ENCODE measurements at regions not wholly inside any gene's neighbourhood (a gene's known extent, or its start where the extent isn't known, plus 50 kb on each side); places are given as distances from the start of the nearest gene placed in this dataset.
"Not testable (repeated sequence)": the region's sequence is repeated elsewhere in the genome, so short reads cannot be mapped to it uniquely, and the experiment has no call there.

DNA sequence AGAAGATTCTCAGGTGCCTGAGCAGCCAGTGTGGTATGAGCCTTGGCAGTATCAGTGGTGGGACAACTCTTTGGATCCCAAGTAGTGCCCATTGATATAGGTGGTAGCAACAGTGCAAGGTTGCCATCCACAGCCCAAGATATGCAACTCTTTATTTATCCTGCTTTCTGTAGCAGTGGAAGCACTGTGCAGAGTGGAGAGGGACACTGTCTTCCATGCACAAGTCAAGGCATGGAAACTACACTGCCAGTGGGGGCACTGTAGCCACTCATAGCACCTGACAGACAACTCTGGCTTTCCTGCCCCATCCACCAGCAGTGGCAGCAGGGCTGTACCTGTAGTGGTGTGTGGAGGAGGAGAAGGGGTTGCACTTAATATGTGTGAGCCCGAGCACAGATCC is 409.6 kb upstream of the TMEFF2 start:
- FAIRE-seq (no peak), DNase-seq (ENCODE audit: insufficient read length) (no peak)
- TF ChIP-seq POLR2A (IDR thresholded peaks at IDR 0.05; ENCODE audit: low read depth, low read length): no peak
- no peak for TF ChIP-seq POLR2AphosphoS5 (IDR thresholded peaks at IDR 0.05; ENCODE audit: low read depth, low read length)

- DNase-seq (ENCODE audit: insufficient read length); FAIRE-seq: not testable (repeated sequence)
Observed at GRCh38 chr2:192598649-192599048, 403.9 kb upstream of the TMEFF2 start.

GRCh38 chr2:192593561-192593960 is 398.8 kb upstream of the TMEFF2 start:
- DNase-seq (ENCODE audit: insufficient read length): no peak
- no peak for FAIRE-seq
- TF ChIP-seq TAF1 (IDR thresholded peaks at IDR 0.05; ENCODE audit: borderline replicate concordance, low read depth, low read length) (no peak), POLR2A (IDR thresholded peaks at IDR 0.05; ENCODE audit: low read depth, low read length) (no peak), POLR2AphosphoS5 (IDR thresholded peaks at IDR 0.05; ENCODE audit: low read depth, low read length) (no peak)

DNA sequence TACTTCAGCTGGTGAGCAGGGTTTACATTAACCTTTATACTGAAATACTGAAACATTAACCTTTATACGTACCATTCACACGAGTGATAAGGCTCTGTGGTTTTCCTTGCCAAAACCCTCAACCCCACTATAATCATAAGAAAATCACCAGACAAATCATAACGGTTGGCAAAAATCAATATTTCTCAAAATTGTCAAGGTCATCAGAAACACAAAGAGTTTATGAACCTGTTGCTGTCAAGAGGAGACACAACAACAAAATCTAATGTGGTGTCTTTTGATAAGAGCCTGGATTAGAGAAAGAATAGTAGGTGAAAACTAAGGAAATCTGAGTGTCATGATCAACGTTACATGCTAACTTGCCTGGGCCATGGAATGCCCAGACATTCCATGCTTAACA is 396.9 kb upstream of the TMEFF2 start:
- FAIRE-seq (no peak), DNase-seq (ENCODE audit: insufficient read length) (no peak)
- TF ChIP-seq TAF1 (IDR thresholded peaks at IDR 0.05; ENCODE audit: borderline replicate concordance, low read depth, low read length) (no peak), POLR2AphosphoS5 (IDR thresholded peaks at IDR 0.05; ENCODE audit: low read depth, low read length) (no peak), POLR2A (IDR thresholded peaks at IDR 0.05; ENCODE audit: low read depth, low read length) (no peak)

- FAIRE-seq (no peak), DNase-seq (ENCODE audit: insufficient read length) (no peak)
- TF ChIP-seq POLR2AphosphoS5 (IDR thresholded peaks at IDR 0.05; ENCODE audit: low read depth, low read length) (no peak), POLR2A (IDR thresholded peaks at IDR 0.05; ENCODE audit: low read depth, low read length) (no peak), TAF1 (IDR thresholded peaks at IDR 0.05; ENCODE audit: borderline replicate concordance, low read depth, low read length) (no peak)
Observed at GRCh38 chr2:192585418-192585817, 390.7 kb upstream of the TMEFF2 start.

GRCh38 chr2:192584976-192585375 is 390.2 kb upstream of the TMEFF2 start:
- no peak for DNase-seq (ENCODE audit: insufficient read length)
- FAIRE-seq: no peak
- no peak for TF ChIP-seq TAF1 (IDR thresholded peaks at IDR 0.05; ENCODE audit: borderline replicate concordance, low read depth, low read length)
- no peak for TF ChIP-seq POLR2AphosphoS5 (IDR thresholded peaks at IDR 0.05; ENCODE audit: low read depth, low read length)
- no peak for TF ChIP-seq POLR2A (IDR thresholded peaks at IDR 0.05; ENCODE audit: low read depth, low read length)

DNA sequence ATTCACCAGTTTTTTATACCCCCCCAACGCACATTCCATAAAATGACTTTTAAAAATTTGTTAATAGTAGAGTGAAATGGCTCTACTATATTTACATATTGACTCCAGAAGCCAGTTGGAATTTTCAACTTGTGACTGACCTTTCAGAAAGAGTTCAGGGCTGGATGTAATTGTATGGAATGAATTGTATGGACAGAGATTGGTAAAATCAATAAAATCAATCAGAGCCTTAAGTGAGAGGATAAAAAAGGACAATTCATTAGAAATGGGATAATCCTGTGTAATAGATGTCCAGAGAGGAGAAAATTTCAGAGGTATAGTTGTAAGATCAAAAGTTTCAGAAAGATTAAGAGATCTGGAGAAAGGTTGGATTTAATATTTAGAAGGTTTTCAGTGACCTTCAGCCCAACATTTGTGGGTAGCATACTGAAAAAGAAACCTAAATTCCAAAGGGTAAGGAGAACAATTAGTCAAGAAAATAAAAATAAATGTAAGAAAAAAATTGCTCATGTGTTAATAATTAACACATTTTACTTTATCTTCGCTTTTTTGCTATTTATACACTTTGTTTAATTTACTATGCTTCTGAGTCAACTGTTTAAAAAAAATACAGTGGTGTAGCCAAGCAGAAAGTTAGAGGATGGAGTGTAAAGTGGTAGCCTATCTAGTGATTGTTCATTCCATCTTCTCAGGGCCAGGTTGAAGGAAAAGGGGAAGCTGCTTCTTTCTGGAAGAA is 385.4 kb upstream of the TMEFF2 start:
- TF ChIP-seq POLR2AphosphoS5 (IDR thresholded peaks at IDR 0.05; ENCODE audit: low read depth, low read length): no peak
- no peak for TF ChIP-seq TAF1 (IDR thresholded peaks at IDR 0.05; ENCODE audit: borderline replicate concordance, low read depth, low read length)
- TF ChIP-seq POLR2A (IDR thresholded peaks at IDR 0.05; ENCODE audit: low read depth, low read length): no peak
- FAIRE-seq (no peak), DNase-seq (ENCODE audit: insufficient read length) (no peak)

DNA sequence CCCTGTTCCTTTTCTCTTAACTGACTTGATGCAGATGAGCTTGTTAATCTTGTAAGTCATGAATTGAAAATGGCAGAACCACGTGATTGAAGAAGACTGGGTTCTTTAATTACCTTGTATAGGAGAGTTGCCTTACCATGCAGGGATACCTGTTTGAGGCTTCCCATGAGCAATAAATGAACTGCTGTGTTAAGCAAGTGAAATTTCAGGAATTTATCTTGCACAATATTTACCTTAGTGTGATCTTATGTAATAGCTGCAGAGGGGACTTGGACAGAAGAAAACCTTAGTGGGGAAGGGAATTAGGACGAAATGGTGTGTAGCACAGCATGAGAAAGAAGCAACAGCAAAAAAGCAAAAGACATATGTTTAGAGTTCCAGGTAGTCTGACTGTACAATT is 384.0 kb upstream of the TMEFF2 start:
- FAIRE-seq (no peak), DNase-seq (ENCODE audit: insufficient read length) (no peak)
- TF ChIP-seq POLR2AphosphoS5 (IDR thresholded peaks at IDR 0.05; ENCODE audit: low read depth, low read length): no peak
- no peak for TF ChIP-seq POLR2A (IDR thresholded peaks at IDR 0.05; ENCODE audit: low read depth, low read length)
- TF ChIP-seq TAF1 (IDR thresholded peaks at IDR 0.05; ENCODE audit: borderline replicate concordance, low read depth, low read length): no peak

DNA sequence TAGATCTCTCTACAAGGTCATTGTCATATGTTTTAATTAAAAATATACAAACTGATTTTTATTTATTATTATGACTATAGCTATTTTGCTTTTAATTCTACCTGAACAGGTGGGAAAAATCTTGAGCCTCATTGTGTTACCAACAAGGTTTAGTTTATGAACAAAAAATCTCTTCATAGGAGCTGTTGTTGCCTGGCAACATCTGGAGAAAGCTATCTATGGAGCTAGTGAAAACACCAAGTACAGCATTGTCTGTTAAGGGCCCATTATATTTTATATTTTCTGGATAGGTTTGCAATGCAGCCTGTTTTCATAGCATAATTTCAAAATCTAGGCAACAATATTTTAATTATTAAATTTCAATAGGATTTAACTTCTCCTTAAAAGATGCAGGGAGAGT is 383.0 kb upstream of the TMEFF2 start:
- TF ChIP-seq POLR2A (IDR thresholded peaks at IDR 0.05; ENCODE audit: low read depth, low read length) (no peak), POLR2AphosphoS5 (IDR thresholded peaks at IDR 0.05; ENCODE audit: low read depth, low read length) (no peak), TAF1 (IDR thresholded peaks at IDR 0.05; ENCODE audit: borderline replicate concordance, low read depth, low read length) (no peak)
- DNase-seq (ENCODE audit: insufficient read length) (no peak), FAIRE-seq (no peak)

DNA sequence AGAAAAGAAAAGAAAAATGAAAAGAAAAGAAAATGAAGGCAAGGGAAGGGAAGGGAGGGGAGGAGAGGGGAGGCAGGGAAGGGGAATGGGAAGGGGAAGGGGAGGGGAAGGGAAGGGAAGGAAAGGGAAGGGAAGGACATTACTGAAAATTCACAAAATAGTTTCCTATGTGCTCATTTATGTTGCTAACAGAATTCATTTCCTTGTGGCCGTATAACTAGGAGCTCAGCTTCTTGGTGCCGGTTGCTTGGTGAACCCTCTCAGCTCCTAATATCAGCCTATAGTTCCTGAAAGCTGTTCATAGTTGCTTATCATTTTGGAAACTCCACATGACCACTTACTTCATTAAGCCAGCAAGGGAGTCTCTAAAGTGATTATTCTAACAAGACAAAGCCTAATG is 379.8 kb upstream of the TMEFF2 start:
- DNase-seq (ENCODE audit: insufficient read length) (no peak), FAIRE-seq (no peak)
- TF ChIP-seq POLR2AphosphoS5 (IDR thresholded peaks at IDR 0.05; ENCODE audit: low read depth, low read length) (no peak), TAF1 (IDR thresholded peaks at IDR 0.05; ENCODE audit: borderline replicate concordance, low read depth, low read length) (no peak), POLR2A (IDR thresholded peaks at IDR 0.05; ENCODE audit: low read depth, low read length) (no peak)

GRCh38 chr2:192571636-192572035 is 376.9 kb upstream of the TMEFF2 start:
- TF ChIP-seq TAF1 (IDR thresholded peaks at IDR 0.05; ENCODE audit: borderline replicate concordance, low read depth, low read length) (no peak), POLR2A (IDR thresholded peaks at IDR 0.05; ENCODE audit: low read depth, low read length) (no peak)
- DNase-seq (ENCODE audit: insufficient read length) (no peak), FAIRE-seq (no peak)

DNA sequence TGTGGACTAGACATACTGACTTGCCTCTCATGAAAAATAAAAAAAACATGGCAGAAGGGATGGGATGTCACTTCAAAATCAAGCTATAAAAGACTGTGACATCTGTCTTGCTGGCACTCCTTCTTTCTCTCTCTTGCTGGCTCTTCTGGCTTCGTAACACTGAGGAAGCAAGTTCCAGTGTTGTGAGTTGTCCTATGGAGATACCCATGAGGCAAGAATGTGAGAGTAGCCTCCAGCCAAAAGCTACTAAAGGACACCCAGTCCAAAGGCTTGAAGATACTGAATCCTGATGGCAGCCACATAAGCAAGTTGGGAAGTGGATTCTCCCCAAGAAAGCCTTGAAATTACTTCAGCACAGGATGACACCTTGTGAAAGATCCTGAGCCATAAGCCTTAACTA is 376.1 kb upstream of the TMEFF2 start:
- FAIRE-seq (no peak), DNase-seq (ENCODE audit: insufficient read length) (no peak)
- TF ChIP-seq POLR2A (IDR thresholded peaks at IDR 0.05; ENCODE audit: low read depth, low read length) (no peak), POLR2AphosphoS5 (IDR thresholded peaks at IDR 0.05; ENCODE audit: low read depth, low read length) (no peak), TAF1 (IDR thresholded peaks at IDR 0.05; ENCODE audit: borderline replicate concordance, low read depth, low read length) (no peak)

DNA sequence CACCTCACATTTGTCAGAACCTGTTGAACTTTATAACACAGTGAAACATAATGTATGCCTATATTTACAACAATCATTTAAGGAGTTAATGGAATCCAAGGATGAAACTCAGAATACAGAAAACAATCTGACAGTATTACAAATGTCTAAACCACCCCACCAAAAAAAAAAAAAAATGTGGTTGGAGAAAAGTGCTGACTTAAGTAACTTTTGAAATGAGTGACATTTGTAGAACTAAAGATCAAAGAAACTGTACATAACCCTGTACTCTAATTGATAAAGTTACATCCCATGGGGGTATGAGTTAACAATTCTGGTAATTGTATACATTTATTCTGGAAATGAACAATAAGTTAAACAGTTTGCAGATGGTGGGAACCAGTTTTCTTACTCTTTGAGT is 372.1 kb upstream of the TMEFF2 start:
- FAIRE-seq: no peak
- TF ChIP-seq TAF1 (IDR thresholded peaks at IDR 0.05; ENCODE audit: borderline replicate concordance, low read depth, low read length) (no peak), POLR2AphosphoS5 (IDR thresholded peaks at IDR 0.05; ENCODE audit: low read depth, low read length) (no peak), POLR2A (IDR thresholded peaks at IDR 0.05; ENCODE audit: low read depth, low read length) (no peak)
- no peak for DNase-seq (ENCODE audit: insufficient read length)

All from GM12892 (cell line).